Activated CD4-positive, alpha-beta T cell treated with anti-CD3 and anti-CD28 coated beads for 36 hours (primary cell): ENCODE measurements at regions not wholly inside any gene's neighbourhood (a gene's known extent, or its start where the extent isn't known, plus 50 kb on each side); places are given as distances from the start of the nearest gene placed in this dataset.
A peak's percentile ranks its signal among the peaks of the same experiment; 100 is the strongest.

Experiments used
- ATAC-seq: fragments of 200-7000 bp; cut with Tn5 transposase; one replicate; pipeline ENCODE4 v1.10.0; 2021; ENCODE audit warnings: mild to moderate bottlenecking, moderate library complexity
- CTCF ChIA-PET: fragments of 350-600 bp; sonication (Branson Sonifier 250); formaldehyde crosslinking; loops from one replicate; lab custom pipeline; 2021; ENCODE audit warnings: antibody characterized with exemption; lab: Charles Lee
- POLR2A ChIA-PET: fragments of 350-600 bp; sonication (Branson Sonifier 250); formaldehyde crosslinking; loops from one replicate; lab custom pipeline; 2021; ENCODE audit warnings: antibody characterized with exemption, inconsistent platforms; lab: Charles Lee
- DNase-seq: peaks from one replicate; pipeline ENCODE4 v3.0.0-alpha.2; 2020
- H3K27ac Mint-ChIP-seq: one replicate; pipeline ENCODE4 v1.8.0; 2021; ENCODE audit warnings: mixed read lengths
- H3K27me3 Mint-ChIP-seq: one replicate; pipeline ENCODE4 v1.8.0; 2021; ENCODE audit warnings: mixed read lengths
- H3K36me3 Mint-ChIP-seq: one replicate; pipeline ENCODE4 v1.8.0; 2021; ENCODE audit warnings: low read depth, mixed read lengths
- H3K4me1 Mint-ChIP-seq: one replicate; pipeline ENCODE4 v1.8.0; 2021; ENCODE audit warnings: mixed read lengths
- H3K4me3 Mint-ChIP-seq: one replicate; pipeline ENCODE4 v1.8.0; 2021; ENCODE audit warnings: mild to moderate bottlenecking, moderate library complexity, mixed read lengths
- H3K9me3 Mint-ChIP-seq: one replicate; pipeline ENCODE4 v1.8.0; 2021; ENCODE audit warnings: low read depth, mixed read lengths
- intact Hi-C, 2 experiments: fragments of 100-400 bp; cut with DNase I in 1 of 2; cut with micrococcal nuclease in 1 of 2; formaldehyde crosslinking; loops; one replicate each; pipeline versions ENCODE4 v1.14.2 to v1.15.1; 2022 to 2024; cut with DNase I, micrococcal nuclease

DNA sequence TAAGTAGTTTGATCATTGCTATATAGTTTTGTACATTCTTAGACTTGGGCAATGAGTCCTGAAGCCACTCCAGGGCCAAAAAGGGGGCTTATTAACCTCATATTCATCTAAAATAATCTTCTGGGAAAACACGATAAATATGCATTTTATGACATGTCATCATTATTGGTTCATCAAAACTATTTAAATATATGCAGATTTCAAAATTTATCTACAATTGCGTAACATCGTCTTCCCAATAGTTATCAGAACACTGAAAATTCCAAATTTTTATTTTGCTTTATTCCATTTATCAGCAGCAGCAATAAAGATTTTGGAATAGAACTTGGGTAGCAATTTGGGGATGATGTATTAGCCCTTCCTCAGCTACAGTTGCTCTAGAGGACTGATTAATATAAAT, 550.0 kb downstream of the IQCM start:
- Mint-ChIP-seq H3K27me3 (no peaks in the 10 kb centered on the region), H3K4me3 (no peak overlapping the region), H3K4me1 (no peaks in the 10 kb centered on the region), H3K27ac (no peak overlapping the region), H3K36me3 (no peaks in the 10 kb centered on the region), H3K9me3 (no peaks in the 10 kb centered on the region)
- ChIA-PET POLR2A (no interaction called here), CTCF (interaction anchor here (0.6 kb wide), 1 partner anchor 104 kb away, joined by 3 read pairs; no protein-coding TSS in a partner anchor)
- intact Hi-C loops: loop anchor here in 1 of 2 experiments (2.0 to 10.0 kb wide), 2 partner anchors 267 to 1281 kb away; no protein-coding TSS in a partner anchor
- ATAC-seq: no peak
- DNase-seq: no peak

DNA sequence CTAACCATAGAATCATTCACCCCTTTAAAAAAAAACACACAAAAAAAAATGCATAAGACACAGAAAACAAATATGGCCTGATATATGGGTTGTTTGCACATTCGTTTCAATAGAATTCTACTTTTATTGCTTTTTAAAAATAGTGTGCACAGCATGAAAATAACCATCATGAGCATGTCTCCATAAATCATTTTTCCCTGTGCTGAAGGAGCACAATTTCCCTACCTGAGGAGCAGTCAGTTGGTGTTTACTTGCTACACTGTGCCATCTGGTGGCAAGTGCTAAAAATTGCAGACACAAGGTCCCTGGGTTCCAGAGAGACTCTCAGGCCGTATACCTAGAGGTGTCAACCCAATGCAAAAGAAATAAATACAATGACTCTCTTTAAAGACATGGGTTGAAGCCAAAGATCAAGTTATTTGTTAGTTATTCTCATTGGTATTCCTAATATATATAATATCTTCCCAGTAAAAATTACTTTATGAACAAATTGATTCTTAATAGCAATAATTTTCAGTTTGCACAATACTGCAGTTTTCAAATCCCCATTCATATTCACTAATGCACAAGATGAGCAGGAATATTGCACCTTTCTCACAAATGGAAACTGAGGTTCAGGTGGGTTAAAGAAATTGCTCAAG, 551.4 kb downstream of the IQCM start:
- ChIA-PET POLR2A (no interaction called here), CTCF (interaction anchor here (0.7 kb wide), 1 partner anchor 9 kb away, joined by 3 read pairs; no protein-coding TSS in a partner anchor)
- H3K27me3 Mint-ChIP-seq: no peaks in the 10 kb centered on the region
- no peaks in the 10 kb centered on the region for H3K4me1 Mint-ChIP-seq
- H3K36me3 Mint-ChIP-seq: no peaks in the 10 kb centered on the region
- intact Hi-C loops: loop anchor here in 1 of 2 experiments (2.0 to 10.0 kb wide), 4 partner anchors 265 to 1337 kb away; no protein-coding TSS in a partner anchor
- ATAC-seq (no peak), DNase-seq (peak; percentile 24)
- no peaks in the 10 kb centered on the region for H3K9me3 Mint-ChIP-seq
- H3K27ac Mint-ChIP-seq: no peak overlapping the region
- no peak overlapping the region for H3K4me3 Mint-ChIP-seq

DNA sequence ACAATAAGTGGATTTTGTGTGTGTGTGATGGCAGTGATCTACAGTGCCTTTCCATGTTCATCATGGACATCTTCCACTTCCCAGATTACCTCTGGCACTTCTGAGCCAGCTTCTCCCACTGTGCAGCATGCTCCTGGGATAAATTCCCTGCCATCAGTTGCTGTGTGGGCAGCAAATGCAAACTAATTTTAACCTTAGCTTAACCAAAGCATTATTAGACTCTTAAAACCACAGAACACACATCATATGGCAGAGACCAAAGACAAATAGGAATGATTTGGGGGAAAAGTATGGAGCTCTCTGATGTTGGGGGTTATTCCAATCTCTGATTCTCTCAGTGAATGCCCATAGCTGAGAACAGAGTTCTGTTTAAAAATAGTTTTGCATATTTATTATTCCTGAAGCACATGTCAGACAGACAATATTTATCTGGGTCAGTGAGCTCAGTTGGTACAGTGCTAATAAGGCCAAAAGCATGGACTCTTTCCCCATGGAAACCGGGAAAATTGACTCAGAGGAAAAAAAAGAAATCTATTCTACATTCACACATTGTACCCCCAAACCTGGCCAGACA, 567.4 kb downstream of the IQCM start:
- H3K4me1 Mint-ChIP-seq: no peaks in the 10 kb centered on the region
- H3K4me3 Mint-ChIP-seq: no peak overlapping the region
- ATAC-seq (no peak), DNase-seq (no peak)
- no peaks in the 10 kb centered on the region for H3K36me3 Mint-ChIP-seq
- CTCF ChIA-PET: no interaction called here
- intact Hi-C loops: no loop called here
- POLR2A ChIA-PET: no interaction called here
- H3K9me3 Mint-ChIP-seq: no peaks in the 10 kb centered on the region
- H3K27me3 Mint-ChIP-seq: no peaks in the 10 kb centered on the region
- no peak overlapping the region for H3K27ac Mint-ChIP-seq

DNA sequence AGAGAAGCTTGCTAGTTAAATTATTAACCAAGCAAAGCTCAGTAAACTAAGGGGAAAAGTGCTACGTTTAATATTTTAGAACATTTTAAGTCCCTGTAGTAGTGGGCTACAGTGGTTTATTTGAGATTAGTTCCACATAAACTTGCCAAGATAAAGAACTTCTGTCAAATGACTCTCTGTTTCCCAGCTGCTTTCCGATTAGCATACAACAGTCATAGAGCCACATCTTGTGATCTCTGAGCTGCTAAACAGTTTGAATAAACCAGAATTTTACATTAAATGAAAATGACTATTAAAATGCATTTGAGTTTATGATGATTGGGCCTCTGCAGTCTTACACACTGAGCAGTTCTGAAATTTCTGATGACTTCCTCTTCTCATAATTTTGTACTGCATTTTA, 568.5 kb downstream of the IQCM start:
- no peaks in the 10 kb centered on the region for H3K27me3 Mint-ChIP-seq
- CTCF ChIA-PET: interaction anchor here (1.0 to 1.1 kb wide), 2 partner anchors 10 to 30 kb away, joined by 3 read pairs; no protein-coding TSS in a partner anchor
- no peak overlapping the region for H3K27ac Mint-ChIP-seq
- H3K4me1 Mint-ChIP-seq: no peaks in the 10 kb centered on the region
- H3K9me3 Mint-ChIP-seq: no peaks in the 10 kb centered on the region
- intact Hi-C loops: no loop called here
- no peak overlapping the region for H3K4me3 Mint-ChIP-seq
- H3K36me3 Mint-ChIP-seq: no peaks in the 10 kb centered on the region
- ATAC-seq (no peak), DNase-seq (no peak)
- POLR2A ChIA-PET: no interaction called here

DNA sequence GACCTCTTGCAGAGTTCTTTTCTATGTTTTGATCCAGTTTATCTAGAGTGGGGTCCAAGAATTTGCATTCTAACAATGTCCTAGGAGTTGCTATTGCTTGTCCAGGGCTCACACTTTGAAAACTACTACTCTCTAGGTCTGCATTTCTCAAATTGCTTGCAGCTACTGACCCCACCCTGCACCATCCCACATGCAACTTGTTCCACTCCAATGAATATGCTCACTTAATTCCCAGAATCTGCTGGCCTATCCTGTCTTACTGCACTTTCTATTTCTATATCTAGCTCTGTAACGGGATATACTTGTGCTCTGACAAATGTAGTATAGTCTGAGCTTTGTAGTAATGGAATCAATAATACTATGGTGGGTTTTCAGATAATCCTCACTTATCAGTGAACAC, 570.3 kb downstream of the IQCM start:
- no peaks in the 10 kb centered on the region for H3K27me3 Mint-ChIP-seq
- CTCF ChIA-PET: no interaction called here
- intact Hi-C loops: no loop called here
- H3K27ac Mint-ChIP-seq: no peak overlapping the region
- H3K4me1 Mint-ChIP-seq: no peaks in the 10 kb centered on the region
- POLR2A ChIA-PET: no interaction called here
- no peak for ATAC-seq
- H3K9me3 Mint-ChIP-seq: no peaks in the 10 kb centered on the region
- no peak overlapping the region for H3K4me3 Mint-ChIP-seq
- no peak for DNase-seq
- no peaks in the 10 kb centered on the region for H3K36me3 Mint-ChIP-seq

DNA sequence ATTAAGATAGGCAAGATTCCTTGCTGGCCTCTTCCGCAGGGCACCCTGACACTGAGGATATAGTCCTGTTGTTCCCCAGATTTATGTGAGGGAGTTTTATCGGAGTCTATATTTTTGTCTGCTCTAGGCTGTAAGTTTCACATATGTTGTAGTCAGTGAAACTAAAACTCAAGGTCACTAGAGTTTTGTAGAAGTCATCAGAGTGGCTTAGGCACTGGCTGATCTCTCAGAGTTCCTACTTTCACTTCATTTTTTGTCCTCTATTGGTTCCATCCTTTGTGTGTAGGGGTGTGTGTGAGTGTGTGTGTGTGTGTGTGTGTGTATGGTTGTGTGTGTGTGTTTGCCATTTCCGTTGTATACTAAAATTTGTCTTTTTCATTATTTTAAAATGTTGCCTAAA, 577.5 kb downstream of the IQCM start:
- Mint-ChIP-seq H3K27me3 (no peaks in the 10 kb centered on the region), H3K36me3 (no peaks in the 10 kb centered on the region), H3K27ac (no peak overlapping the region), H3K9me3 (peaks cover 6% of the 10 kb centered on the region), H3K4me1 (no peaks in the 10 kb centered on the region), H3K4me3 (no peak overlapping the region)
- ATAC-seq (no peak), DNase-seq (no peak)
- ChIA-PET POLR2A (no interaction called here), CTCF (no interaction called here)
- intact Hi-C loops: no loop called here

DNA sequence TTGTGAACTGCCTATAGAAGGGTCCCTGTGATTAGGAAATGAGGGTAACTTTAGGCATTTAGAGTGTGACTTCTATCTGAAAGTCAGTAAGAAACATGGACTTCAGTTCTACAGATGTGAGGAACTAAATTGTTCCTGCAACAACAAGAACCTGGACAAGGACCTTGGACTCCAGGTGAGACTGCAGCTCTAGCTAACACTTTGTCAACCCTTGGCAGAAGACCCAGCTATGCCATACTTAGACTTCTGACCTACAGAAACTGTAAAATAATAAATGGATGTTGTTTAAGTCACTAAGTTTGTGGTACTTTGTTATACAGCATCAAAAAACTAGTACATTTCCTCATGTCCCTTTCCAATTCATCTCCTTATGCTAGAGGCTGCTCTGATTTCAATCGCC, 580.8 kb downstream of the IQCM start:
- Mint-ChIP-seq H3K27me3 (no peaks in the 10 kb centered on the region), H3K4me1 (no peaks in the 10 kb centered on the region), H3K4me3 (no peak overlapping the region), H3K27ac (no peak overlapping the region), H3K9me3 (peaks cover 6% of the 10 kb centered on the region), H3K36me3 (no peaks in the 10 kb centered on the region)
- no peak for ATAC-seq
- POLR2A ChIA-PET: no interaction called here
- DNase-seq: no peak
- intact Hi-C loops: no loop called here
- CTCF ChIA-PET: no interaction called here

DNA sequence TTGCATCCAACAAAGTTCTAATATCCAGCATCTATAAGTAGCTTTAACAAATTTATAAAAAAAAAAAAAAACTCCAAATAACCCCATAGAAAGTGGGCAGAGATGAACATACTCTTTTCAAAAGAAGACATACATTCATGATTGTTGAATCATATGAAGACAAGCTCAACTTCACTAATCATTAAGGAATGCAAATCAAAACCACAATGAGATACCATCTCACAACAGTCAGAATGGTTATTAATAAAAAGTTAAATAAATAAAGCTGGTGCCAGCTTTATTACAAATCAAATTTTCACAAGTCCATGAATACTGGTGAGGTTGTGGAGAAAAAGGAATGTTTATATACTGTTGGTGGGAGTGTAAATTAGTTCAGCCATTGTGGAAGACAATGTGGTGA, 592.0 kb downstream of the IQCM start:
- peaks cover 15% of the 10 kb centered on the region for H3K9me3 Mint-ChIP-seq
- no peaks in the 10 kb centered on the region for H3K36me3 Mint-ChIP-seq
- H3K4me1 Mint-ChIP-seq: no peaks in the 10 kb centered on the region
- CTCF ChIA-PET: no interaction called here
- ATAC-seq: no peak
- intact Hi-C loops: no loop called here
- no peak overlapping the region for H3K27ac Mint-ChIP-seq
- H3K4me3 Mint-ChIP-seq: no peak overlapping the region
- H3K27me3 Mint-ChIP-seq: no peaks in the 10 kb centered on the region
- no peak for DNase-seq
- POLR2A ChIA-PET: no interaction called here

DNA sequence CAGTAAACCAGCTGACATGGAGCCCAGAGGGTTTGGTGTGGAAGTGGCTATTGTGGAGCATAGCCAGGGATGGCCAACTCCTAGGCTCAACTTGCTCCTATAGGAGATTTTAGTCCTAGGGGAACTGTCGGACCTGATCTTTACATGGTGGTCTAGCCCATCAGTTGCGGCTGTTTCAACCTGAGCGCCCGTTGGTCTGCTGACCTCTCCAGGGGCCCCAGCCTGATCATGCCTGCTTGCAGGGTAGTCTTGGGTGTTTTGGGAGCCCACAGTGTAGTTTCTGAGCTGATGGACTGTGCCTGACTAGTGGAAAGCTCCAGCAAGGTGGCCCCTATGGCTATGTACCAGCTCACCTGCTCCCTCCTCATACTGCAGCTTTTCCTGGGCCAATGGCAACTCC, 597.0 kb downstream of the IQCM start:
- Mint-ChIP-seq H3K36me3 (no peaks in the 10 kb centered on the region), H3K27ac (no peak overlapping the region), H3K4me3 (no peak overlapping the region), H3K9me3 (peaks cover 9% of the 10 kb centered on the region), H3K4me1 (no peaks in the 10 kb centered on the region), H3K27me3 (peaks cover 2% of the 10 kb centered on the region)
- DNase-seq: no peak
- ATAC-seq: no peak
- ChIA-PET POLR2A (no interaction called here), CTCF (no interaction called here)
- intact Hi-C loops: no loop called here

DNA sequence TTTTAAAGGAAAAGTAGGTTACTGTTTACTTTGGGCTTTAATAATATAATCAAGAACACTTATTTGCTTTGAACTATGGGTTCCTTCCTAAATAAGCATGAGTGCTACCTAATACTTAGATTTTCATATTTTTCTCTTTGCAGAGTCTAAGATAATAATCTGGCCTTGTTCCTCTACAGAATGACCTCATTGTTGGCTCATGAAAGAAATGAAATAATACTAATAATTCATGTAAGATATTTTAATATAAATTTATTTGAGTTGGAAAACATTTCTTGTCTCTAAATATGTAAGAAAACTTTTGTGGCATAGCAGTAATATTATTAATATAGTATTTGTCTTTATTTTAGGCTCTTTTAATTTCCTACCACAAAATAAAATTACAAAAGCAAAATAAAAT, 601.3 kb downstream of the IQCM start:
- ChIA-PET CTCF (no interaction called here), POLR2A (no interaction called here)
- ATAC-seq (no peak), DNase-seq (no peak)
- H3K27ac Mint-ChIP-seq: no peak overlapping the region
- no peaks in the 10 kb centered on the region for H3K36me3 Mint-ChIP-seq
- peaks cover 4% of the 10 kb centered on the region for H3K27me3 Mint-ChIP-seq
- H3K9me3 Mint-ChIP-seq: no peaks in the 10 kb centered on the region
- intact Hi-C loops: no loop called here
- no peak overlapping the region for H3K4me3 Mint-ChIP-seq
- H3K4me1 Mint-ChIP-seq: no peaks in the 10 kb centered on the region

DNA sequence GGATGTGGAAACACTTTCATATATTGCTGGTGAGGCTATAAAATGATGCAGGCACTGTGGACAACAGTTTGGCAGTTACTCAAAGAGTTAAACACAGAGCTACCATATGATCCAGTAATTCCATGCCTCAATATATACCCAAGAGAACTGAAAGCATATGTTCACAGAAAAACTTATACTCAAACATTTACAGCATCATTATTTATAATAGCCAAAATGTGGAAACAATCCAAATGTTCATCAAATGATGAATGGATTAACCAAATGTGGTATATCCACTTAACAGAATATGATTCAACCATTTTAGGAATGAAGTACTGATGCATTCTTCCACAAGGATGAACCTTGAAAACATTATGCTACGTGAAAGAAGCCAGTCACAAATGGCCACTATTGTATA, 603.8 kb downstream of the IQCM start:
- Mint-ChIP-seq H3K36me3 (no peaks in the 10 kb centered on the region), H3K4me1 (no peaks in the 10 kb centered on the region), H3K4me3 (no peak overlapping the region), H3K9me3 (no peaks in the 10 kb centered on the region), H3K27ac (no peak overlapping the region), H3K27me3 (peaks cover 2% of the 10 kb centered on the region)
- DNase-seq (no peak), ATAC-seq (no peak)
- CTCF ChIA-PET: no interaction called here
- intact Hi-C loops: no loop called here
- POLR2A ChIA-PET: no interaction called here

DNA sequence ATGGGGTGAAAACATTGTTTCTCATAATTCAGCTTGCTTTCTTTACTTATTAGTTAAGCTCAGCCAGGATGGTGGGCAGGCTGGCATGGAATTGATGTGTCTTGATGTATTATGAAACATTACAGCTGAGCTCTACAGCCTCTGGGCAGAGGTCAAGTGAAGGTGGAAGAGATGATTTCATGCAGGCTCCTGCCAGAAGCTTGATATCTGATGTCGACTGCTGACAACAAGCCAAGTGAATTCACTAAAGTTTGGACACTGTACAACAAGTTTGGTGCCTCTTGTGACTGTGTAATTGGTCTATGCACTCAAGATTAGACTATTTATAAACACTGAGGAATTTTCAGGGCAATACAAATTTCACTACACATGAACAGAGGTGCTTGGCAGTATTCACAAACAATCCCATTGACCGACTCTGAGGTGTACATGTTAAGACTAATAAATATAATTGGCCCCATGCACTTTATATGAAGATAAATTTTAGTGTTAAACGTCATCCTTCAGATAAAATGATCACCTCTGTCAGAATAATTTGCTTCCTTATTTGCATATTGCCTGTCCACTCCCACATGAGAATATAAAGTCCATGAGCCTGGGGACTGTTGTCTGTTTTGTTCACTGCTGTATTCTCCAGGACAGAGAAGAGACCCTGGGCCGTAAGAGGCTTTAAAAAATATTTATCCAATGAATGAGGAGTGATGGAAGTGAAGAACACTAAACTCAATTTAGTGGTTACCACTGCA, 612.2 kb downstream of the IQCM start:
- H3K27me3 Mint-ChIP-seq: peaks cover under 1% of the 10 kb centered on the region
- no peak overlapping the region for H3K4me3 Mint-ChIP-seq
- ChIA-PET POLR2A (no interaction called here), CTCF (no interaction called here)
- ATAC-seq (no peak), DNase-seq (no peak)
- intact Hi-C loops: no loop called here
- no peaks in the 10 kb centered on the region for H3K9me3 Mint-ChIP-seq
- no peak overlapping the region for H3K27ac Mint-ChIP-seq
- H3K4me1 Mint-ChIP-seq: no peaks in the 10 kb centered on the region
- no peaks in the 10 kb centered on the region for H3K36me3 Mint-ChIP-seq
